AG10803 (cell line): ENCODE measurements at regions not wholly inside any gene's neighbourhood (a gene's known extent, or its start where the extent isn't known, plus 50 kb on each side); places are given as distances from the start of the nearest gene placed in this dataset.

Experiments
- DNase-seq: peaks from one replicate; pipeline ENCODE4 v3.0.0; 2010; ENCODE audit warnings: low read depth
- H3K4me3 ChIP-seq: 2 replicates; pipeline ENCODE4 v1.5.1; 2011; ENCODE audit warnings: mild to moderate bottlenecking, low read length, control low read depth
- CTCF ChIP-seq: conservative IDR thresholded peaks from 2 replicates; pipeline ENCODE4 v1.5.1; 2011; ENCODE audit warnings: mild to moderate bottlenecking, low read length, control low read depth, inconsistent platforms

DNA sequence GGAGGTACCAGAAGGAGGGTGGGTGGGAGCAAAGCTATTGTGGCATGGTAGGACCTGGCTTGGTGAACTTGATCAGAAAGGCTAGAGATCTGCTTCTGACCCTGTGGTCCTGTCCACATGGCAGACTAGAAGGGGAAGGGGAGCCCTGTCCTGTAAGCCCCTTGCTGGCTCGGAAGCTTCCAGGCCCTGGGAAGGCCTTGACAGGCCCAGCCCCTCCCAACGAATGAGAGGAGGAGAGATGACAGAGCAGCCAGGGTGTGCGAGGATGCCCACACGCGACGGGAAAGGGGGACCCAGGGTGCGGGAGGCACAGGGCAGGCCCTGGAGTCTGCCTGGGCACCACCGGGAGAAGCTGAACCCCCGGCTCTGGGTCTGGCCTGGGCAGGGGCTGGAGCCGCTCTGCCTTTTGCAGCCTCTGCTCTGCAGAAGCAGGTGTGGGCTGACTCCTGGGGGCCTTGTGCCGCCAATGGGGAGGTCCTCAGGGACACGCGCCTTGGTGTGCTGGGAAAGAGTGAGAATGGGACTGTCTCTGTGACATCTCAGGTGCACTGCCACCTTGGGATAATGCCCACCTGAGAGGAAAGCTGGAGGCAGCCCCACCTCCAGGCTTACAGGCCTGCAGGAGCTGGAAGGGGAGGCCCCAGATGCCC is 1447.5 kb downstream of the BRD1 start:
- DNase-seq, result no peak
- H3K4me3 ChIP-seq, result no peak overlapping the region
- no peak for TF ChIP-seq CTCF

DNA sequence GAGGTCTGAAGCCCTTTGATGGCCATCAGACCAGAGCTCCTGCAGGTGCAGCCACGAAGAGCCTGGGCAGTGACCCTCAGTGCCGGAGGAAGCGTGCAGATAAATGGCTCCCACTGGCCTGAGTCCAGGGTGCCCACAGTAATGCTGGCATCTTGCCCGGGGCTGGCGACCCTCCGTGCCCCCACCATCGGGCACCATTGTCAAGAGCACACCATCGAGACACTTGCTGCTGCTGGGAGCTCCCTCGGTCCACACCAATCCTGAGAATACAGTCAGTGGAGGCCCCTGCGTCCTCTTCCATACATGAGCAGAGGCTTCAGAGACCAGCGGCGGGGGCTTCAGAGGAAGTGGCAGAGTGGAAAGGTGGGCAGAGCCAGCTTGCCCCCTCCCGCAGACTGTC is 1448.3 kb downstream of the BRD1 start:
- no peak for TF ChIP-seq CTCF
- no peak for DNase-seq
- no peak overlapping the region for H3K4me3 ChIP-seq

GRCh38 chr22:48378673-48379072 is 1449.0 kb downstream of the BRD1 start:
- DNase-seq, result no peak
- no peak overlapping the region for H3K4me3 ChIP-seq
- no peak for TF ChIP-seq CTCF

- H3K4me3 ChIP-seq, result no peak overlapping the region
- DNase-seq, result no peak
- TF ChIP-seq CTCF, result no peak
Observed at GRCh38 chr22:48376936-48377712, 1450.5 kb downstream of the BRD1 start.

GRCh38 chr22:48376428-48376827 is 1451.2 kb downstream of the BRD1 start:
- TF ChIP-seq CTCF, result no peak
- no peak overlapping the region for H3K4me3 ChIP-seq
- no peak for DNase-seq

DNA sequence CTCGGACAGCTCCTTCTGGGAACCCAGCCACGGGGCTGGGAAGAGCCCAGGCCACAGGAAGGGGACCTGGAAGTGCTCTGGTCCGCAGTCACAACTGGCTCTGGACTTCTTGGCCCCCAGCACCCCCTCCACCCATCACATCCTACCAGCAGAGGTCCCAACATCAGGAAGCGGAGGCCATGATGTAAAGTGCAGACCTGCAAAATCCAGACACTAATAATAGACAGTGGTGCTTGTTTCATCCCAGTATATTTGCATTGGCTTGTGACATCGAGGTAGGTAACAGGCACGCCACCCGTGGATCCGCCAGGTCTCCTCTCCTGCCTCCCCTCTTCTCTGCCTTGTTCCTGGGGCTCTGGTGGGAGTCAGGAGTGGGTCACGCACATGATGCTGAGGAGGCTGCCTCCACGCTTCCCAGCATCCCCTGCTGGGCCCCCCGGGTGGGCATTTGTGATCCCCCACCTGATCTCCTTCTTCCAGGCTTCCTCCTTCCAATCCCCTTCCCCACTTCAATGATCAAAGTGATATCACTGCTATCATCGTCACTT is 1454.0 kb downstream of the BRD1 start:
- TF ChIP-seq CTCF, result no peak
- DNase-seq, result no peak
- no peak overlapping the region for H3K4me3 ChIP-seq

DNA sequence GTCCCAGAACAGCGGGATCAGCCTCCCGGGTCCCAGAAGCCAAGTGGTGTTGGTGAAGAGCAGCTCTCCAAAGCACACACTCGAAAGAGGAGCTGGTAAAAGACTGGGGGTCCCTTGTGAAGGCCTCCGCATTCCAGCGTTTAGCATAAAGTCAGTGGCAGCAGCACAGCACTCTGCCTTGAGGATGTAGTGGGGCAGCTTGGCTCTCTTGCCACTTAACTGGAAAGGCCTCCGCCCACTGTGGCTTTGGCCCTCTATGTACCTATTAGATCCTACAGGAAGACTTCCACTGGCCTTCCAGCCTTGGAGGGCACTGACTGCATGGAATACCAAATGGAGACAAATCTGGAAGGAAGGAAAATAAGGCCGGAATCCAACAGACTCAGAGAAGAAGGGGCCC is 1455.3 kb downstream of the BRD1 start:
- H3K4me3 ChIP-seq, result no peak overlapping the region
- no peak for DNase-seq
- TF ChIP-seq CTCF, result no peak
